Right cardiac atrium (tissue), 5 donors: ENCODE measurements at regions not wholly inside any gene's neighbourhood (a gene's known extent, or its start where the extent isn't known, plus 50 kb on each side); places are given as distances from the start of the nearest gene placed in this dataset.

ENCODE experiments used
- ATAC-seq, 2 donors: fragments of 200-7000 bp; cut with Tn5 transposase; one replicate each; pipeline versions ENCODE4 v1.8.0 to v1.9.1; 2020; ENCODE audit warnings: moderate library complexity in 2 of 2, mild to moderate bottlenecking in 1 of 2
- DNase-seq, 3 donors: peaks; one replicate each; pipeline ENCODE4 v3.0.0-alpha.2; 2020
- H3K27ac ChIP-seq: one replicate; pipeline ENCODE4 v1.5.1; 2013; ENCODE audit warnings: mild to moderate bottlenecking, low read length, control low read depth, moderate library complexity
- H3K27me3 ChIP-seq: one replicate; pipeline ENCODE4 v1.6.1; 2013; ENCODE audit not compliant: control insufficient read depth, insufficient read depth
- H3K4me1 ChIP-seq: one replicate; pipeline ENCODE4 v1.6.1; 2013; ENCODE audit warnings: low read length; ENCODE audit not compliant: control insufficient read depth, insufficient read depth
- H3K4me3 ChIP-seq: one replicate; pipeline ENCODE4 v1.5.1; 2013; ENCODE audit warnings: low read length, control low read depth
- H3K9me3 ChIP-seq: one replicate; pipeline ENCODE4 v1.6.1; 2013; ENCODE audit warnings: low read length; ENCODE audit not compliant: control insufficient read depth
- WGBS: extraction: QIAGEN DNeasy Blood & Tissue Kit; methylation state at CpG from one replicate; pipeline ENCODE4 v1.1.7; 2013; 5-methylcytosine and 5-hydroxymethylcytosine counted together
- intact Hi-C, 4 donors: fragments of 100-400 bp; cut with DNase I; formaldehyde crosslinking; loops; one replicate each; pipeline versions ENCODE4 v1.11.0 to v1.14.0; 2022 to 2023
- donor health status: healthy with polysubstance abuse.
- donor health status: DM: no; HTN: yes; CAD: no.
- donor health status: DM: no; HTN: no; CAD: no.
- donor health status: DM: no; HTN: yes; CAD: no; lungs with severe emphysema.
- donor health status: DM: yes; HTN: yes; CAD: no.

- Histone ChIP-seq H3K4me3 (no peak overlapping the region), H3K4me1 (no peaks in the 10 kb centered on the region), H3K27me3 (no peaks in the 10 kb centered on the region), H3K27ac (no peak overlapping the region), H3K9me3 (no peaks in the 10 kb centered on the region)
- intact Hi-C loops: no loop called here
- no peak for DNase-seq
- ATAC-seq: no peak
- WGBS: 37% methylated on average over 1 of the region's 1 CpG
These were observed 93.0 kb upstream of the PAPPA start for GRCh38 chr9:116060631-116061030.

GRCh38 chr9:116061546-116062205 is 91.9 kb upstream of the PAPPA start:
- intact Hi-C loops: no loop called here
- H3K27ac ChIP-seq: no peak overlapping the region
- ATAC-seq (no peak), DNase-seq (no peak)
- H3K4me1 ChIP-seq: no peaks in the 10 kb centered on the region
- H3K9me3 ChIP-seq: no peaks in the 10 kb centered on the region
- 50% methylated on average over 2 of the region's 2 CpGs for WGBS
- no peak overlapping the region for H3K4me3 ChIP-seq
- no peaks in the 10 kb centered on the region for H3K27me3 ChIP-seq

- intact Hi-C loops: no loop called here
- WGBS: 56% methylated on average over 2 of the region's 2 CpGs
- no peaks in the 10 kb centered on the region for H3K27me3 ChIP-seq
These were observed 91.4 kb upstream of the PAPPA start for GRCh38 chr9:116062206-116062550.

GRCh38 chr9:116064970-116065369 is 88.6 kb upstream of the PAPPA start:
- ATAC-seq (no peak), DNase-seq (no peak)
- Histone ChIP-seq H3K4me1 (no peaks in the 10 kb centered on the region), H3K27ac (no peak overlapping the region), H3K27me3 (no peaks in the 10 kb centered on the region), H3K9me3 (no peaks in the 10 kb centered on the region), H3K4me3 (no peak overlapping the region)
- 84% methylated on average over 3 of the region's 3 CpGs for whole genome bisulfite sequencing
- intact Hi-C loops: no loop called here

More at GRCh38 chr9:116062206-116062550, 91.4 kb upstream of the PAPPA start:
- no peak for DNase-seq
- Histone ChIP-seq H3K4me3 (no peak overlapping the region), H3K9me3 (no peaks in the 10 kb centered on the region), H3K27ac (no peak overlapping the region), H3K4me1 (no peaks in the 10 kb centered on the region)
- ATAC-seq: no peak

GRCh38 chr9:116066221-116066620 is 87.4 kb upstream of the PAPPA start:
- Histone ChIP-seq H3K4me1 (no peaks in the 10 kb centered on the region), H3K9me3 (no peaks in the 10 kb centered on the region), H3K27ac (no peak overlapping the region), H3K27me3 (no peaks in the 10 kb centered on the region), H3K4me3 (no peak overlapping the region)
- DNase-seq (no peak), ATAC-seq (no peak)
- intact Hi-C loops: no loop called here
- WGBS: 86% methylated on average over 3 of the region's 3 CpGs

- no peaks in the 10 kb centered on the region for H3K27me3 ChIP-seq
- 66% methylated on average over 3 of the region's 3 CpGs for WGBS
- no peaks in the 10 kb centered on the region for H3K4me1 ChIP-seq
- H3K4me3 ChIP-seq: no peak overlapping the region
- DNase-seq (no peak), ATAC-seq (no peak)
- no peaks in the 10 kb centered on the region for H3K9me3 ChIP-seq
- intact Hi-C loops: no loop called here
- no peak overlapping the region for H3K27ac ChIP-seq
These were observed 86.0 kb upstream of the PAPPA start for GRCh38 chr9:116067566-116067965.

GRCh38 chr9:116070256-116070914 is 83.2 kb upstream of the PAPPA start:
- 46% methylated on average over 4 of the region's 4 CpGs for WGBS
- intact Hi-C loops: no loop called here
- Histone ChIP-seq H3K27ac (no peak overlapping the region), H3K9me3 (no peaks in the 10 kb centered on the region), H3K27me3 (no peaks in the 10 kb centered on the region), H3K4me1 (no peaks in the 10 kb centered on the region), H3K4me3 (no peak overlapping the region)
- DNase-seq: no peak
- peak; percentile 70 to 73 for ATAC-seq

GRCh38 chr9:116072046-116072445 is 81.5 kb upstream of the PAPPA start:
- Histone ChIP-seq H3K9me3 (no peaks in the 10 kb centered on the region), H3K4me3 (no peak overlapping the region), H3K27me3 (no peaks in the 10 kb centered on the region), H3K4me1 (no peaks in the 10 kb centered on the region), H3K27ac (no peak overlapping the region)
- DNase-seq (no peak), ATAC-seq (no peak)
- WGBS: 87% methylated on average over 2 of the region's 2 CpGs
- intact Hi-C loops: no loop called here

GRCh38 chr9:116073826-116074225 is 79.8 kb upstream of the PAPPA start:
- no peak overlapping the region for H3K4me3 ChIP-seq
- intact Hi-C loops: no loop called here
- H3K4me1 ChIP-seq: no peaks in the 10 kb centered on the region
- no peaks in the 10 kb centered on the region for H3K9me3 ChIP-seq
- H3K27ac ChIP-seq: no peak overlapping the region
- no peak for DNase-seq
- no peaks in the 10 kb centered on the region for H3K27me3 ChIP-seq
- no peak for ATAC-seq
- 73% methylated on average over 2 of the region's 2 CpGs for whole genome bisulfite sequencing

GRCh38 chr9:116074658-116075057 is 78.9 kb upstream of the PAPPA start:
- intact Hi-C loops: no loop called here
- Histone ChIP-seq H3K27ac (no peak overlapping the region), H3K27me3 (no peaks in the 10 kb centered on the region), H3K4me3 (no peak overlapping the region), H3K4me1 (no peaks in the 10 kb centered on the region), H3K9me3 (no peaks in the 10 kb centered on the region)
- DNase-seq (no peak), ATAC-seq (no peak)

GRCh38 chr9:116075191-116075590 is 78.4 kb upstream of the PAPPA start:
- WGBS: 89% methylated on average over 5 of the region's 5 CpGs
- Histone ChIP-seq H3K9me3 (no peaks in the 10 kb centered on the region), H3K4me3 (no peak overlapping the region), H3K4me1 (no peaks in the 10 kb centered on the region), H3K27me3 (no peaks in the 10 kb centered on the region), H3K27ac (no peak overlapping the region)
- DNase-seq (no peak), ATAC-seq (no peak)
- intact Hi-C loops: no loop called here

- no peak overlapping the region for H3K4me3 ChIP-seq
- H3K9me3 ChIP-seq: no peaks in the 10 kb centered on the region
- DNase-seq: no peak
- intact Hi-C loops: no loop called here
- H3K27me3 ChIP-seq: no peaks in the 10 kb centered on the region
- H3K4me1 ChIP-seq: no peaks in the 10 kb centered on the region
- H3K27ac ChIP-seq: no peak overlapping the region
- no peak for ATAC-seq
These were observed 75.0 kb upstream of the PAPPA start for GRCh38 chr9:116078640-116079039.
